GM23338 (cell line): ENCODE measurements at regions not wholly inside any gene's neighbourhood (a gene's known extent, or its start where the extent isn't known, plus 50 kb on each side); places are given as distances from the start of the nearest gene placed in this dataset.

Source experiments
- ATAC-seq: fragments of 200-7000 bp; cut with Tn5 transposase; 3 replicates; pipeline ENCODE4 v1.9.1; 2020
- DNase-seq: peaks from one replicate; pipeline ENCODE4 v3.0.0-alpha.2; 2015; ENCODE audit warnings: low spot score
- H2AFZ ChIP-seq: fragments of 200-600 bp; sonication (generic); 2 replicates; pipeline ENCODE4 v1.8.0; 2016; ENCODE audit warnings: antibody characterized with exemption, mild to moderate bottlenecking, moderate library complexity
- H3F3A ChIP-seq: fragments of 200-600 bp; sonication (generic); replicated peaks from 2 replicates; pipeline ENCODE4 v1.8.0; 2017; ENCODE audit warnings: antibody characterized with exemption, mixed run types, low read depth
- H3K27ac ChIP-seq: fragments of 200-600 bp; sonication (generic); 2 replicates; pipeline ENCODE4 v1.6.1; 2016; ENCODE audit warnings: low read depth
- H3K27me3 ChIP-seq: fragments of 200-600 bp; sonication (generic); 2 replicates; pipeline ENCODE4 v1.8.0; 2016; ENCODE audit warnings: mild to moderate bottlenecking, mixed run types, moderate library complexity; ENCODE audit not compliant: insufficient read depth
- H3K36me3 ChIP-seq: fragments of 200-600 bp; sonication (generic); 2 replicates; pipeline ENCODE4 v1.8.0; 2016; ENCODE audit warnings: mild to moderate bottlenecking; ENCODE audit not compliant: insufficient read depth
- H3K4me1 ChIP-seq: fragments of 200-600 bp; sonication (generic); 2 replicates; pipeline ENCODE4 v1.8.0; 2016; ENCODE audit warnings: mild to moderate bottlenecking, moderate library complexity; ENCODE audit not compliant: insufficient read depth
- H3K4me2 ChIP-seq: fragments of 200-600 bp; sonication (generic); 2 replicates; pipeline ENCODE4 v1.7.1; 2017; ENCODE audit warnings: mixed run types
- H3K4me3 ChIP-seq: fragments of 200-600 bp; sonication (generic); 2 replicates; pipeline ENCODE4 v1.6.1; 2016; ENCODE audit warnings: mixed run types
- H3K79me2 ChIP-seq: fragments of 200-600 bp; sonication (generic); replicated peaks from 2 replicates; pipeline ENCODE4 v1.8.0; 2017; ENCODE audit warnings: mild to moderate bottlenecking; ENCODE audit not compliant: insufficient read depth
- H3K9me2 ChIP-seq: fragments of 200-600 bp; sonication (generic); 2 replicates; pipeline ENCODE4 v1.8.0; 2017; ENCODE audit not compliant: insufficient read depth
- H4K20me1 ChIP-seq: fragments of 200-600 bp; sonication (generic); replicated peaks from 2 replicates; pipeline ENCODE4 v1.8.0; 2017; ENCODE audit warnings: mild to moderate bottlenecking; ENCODE audit not compliant: insufficient read depth
- H3K27ac Mint-ChIP-seq: 2 replicates; pipeline ENCODE4 v1.8.0; 2020; ENCODE audit warnings: inconsistent platforms, mild to moderate bottlenecking, moderate library complexity, mixed read lengths
- H3K27me3 Mint-ChIP-seq: 3 replicates; pipeline ENCODE4 v1.8.0; 2022; ENCODE audit warnings: low read depth, mild to moderate bottlenecking, moderate library complexity, mixed read lengths, inconsistent platforms; ENCODE audit not compliant: insufficient read depth, poor library complexity
- H3K36me3 Mint-ChIP-seq: 3 replicates; pipeline ENCODE4 v1.8.0; 2021; ENCODE audit warnings: low read depth, mild to moderate bottlenecking, inconsistent platforms, moderate library complexity, mixed read lengths
- H3K4me1 Mint-ChIP-seq: 3 replicates; pipeline ENCODE4 v1.8.0; 2020; ENCODE audit warnings: mild to moderate bottlenecking, inconsistent platforms, mixed read lengths
- H3K4me3 Mint-ChIP-seq: 3 replicates; pipeline ENCODE4 v1.8.0; 2021; ENCODE audit warnings: moderate library complexity, mild to moderate bottlenecking, inconsistent platforms, mixed read lengths
- H3K9me3 Mint-ChIP-seq: 3 replicates; pipeline ENCODE4 v1.8.0; 2020; ENCODE audit warnings: moderate library complexity, mild to moderate bottlenecking, inconsistent platforms, mixed read lengths
- CREB1 ChIP-seq: fragments of 250-450 bp; sonication (Bioruptor Pico); IDR thresholded peaks from 2 replicates; pipeline ENCODE4 v1.5.0; 2020; ENCODE audit warnings: low read depth, mild to moderate bottlenecking, moderate library complexity
- ETS1 ChIP-seq: IDR thresholded peaks from 2 replicates; pipeline ENCODE4 v1.6.1; 2016; ENCODE audit warnings: antibody characterized with exemption
- EZH2 ChIP-seq: fragments of 200-600 bp; sonication (generic); IDR thresholded peaks from one replicate; pipeline ENCODE4 v1.8.0; 2017; ENCODE audit warnings: antibody characterized with exemption, mild to moderate bottlenecking, low read depth; ENCODE audit not compliant: unreplicated experiment
- EZH2phosphoT487 ChIP-seq: fragments of 200-600 bp; sonication (generic); IDR thresholded peaks from one replicate; pipeline ENCODE4 v1.8.1; 2018; ENCODE audit warnings: antibody characterized with exemption; ENCODE audit not compliant: unreplicated experiment
- JUNB ChIP-seq: IDR thresholded peaks from one replicate; pipeline ENCODE4 v1.6.1; 2016; ENCODE audit warnings: antibody characterized with exemption; ENCODE audit not compliant: unreplicated experiment
- NANOG ChIP-seq: IDR thresholded peaks from 2 replicates; pipeline ENCODE4 v1.6.1; 2016; ENCODE audit warnings: antibody characterized with exemption, borderline replicate concordance
- POLR2AphosphoS5 ChIP-seq: IDR thresholded peaks from 2 replicates; pipeline ENCODE4 v1.6.1; 2016; ENCODE audit warnings: antibody characterized with exemption, low read depth
- REST ChIP-seq: IDR thresholded peaks from one replicate; pipeline ENCODE4 v1.6.1; 2018; ENCODE audit warnings: antibody characterized with exemption; ENCODE audit not compliant: unreplicated experiment
- STAT1 ChIP-seq: IDR thresholded peaks from one replicate; pipeline ENCODE4 v1.6.1; 2016; ENCODE audit warnings: antibody characterized with exemption; ENCODE audit not compliant: unreplicated experiment
- ZNF114 ChIP-seq: fragments of 250-450 bp; sonication (Bioruptor Pico); IDR thresholded peaks from 2 replicates; pipeline ENCODE4 v1.5.0; 2020; ENCODE audit warnings: mild to moderate bottlenecking, moderate library complexity
- ZNF331 ChIP-seq: fragments of 250-450 bp; sonication (Bioruptor Pico); IDR thresholded peaks from 2 replicates; pipeline ENCODE4 v1.5.0; 2020; ENCODE audit warnings: low read depth, mild to moderate bottlenecking, moderate library complexity
- ZNF462 ChIP-seq: fragments of 250-450 bp; sonication (Bioruptor Pico); IDR thresholded peaks from 2 replicates; pipeline ENCODE4 v1.5.0; 2020; ENCODE audit warnings: mild to moderate bottlenecking, moderate library complexity
- TF ChIP-seq, protein P1 (sequence below), 2 experiments: fragments of 200-600 bp in 1 of 2; sonication (generic) in 1 of 2; conservative IDR thresholded peaks; 2 replicates each; pipeline versions ENCODE4 v1.5.1 to v1.6.1; 2016 to 2017; ENCODE audit warnings: antibody characterized with exemption in 2 of 2, low read depth in 2 of 2, mild to moderate bottlenecking in 2 of 2, moderate library complexity in 1 of 2

DNA sequence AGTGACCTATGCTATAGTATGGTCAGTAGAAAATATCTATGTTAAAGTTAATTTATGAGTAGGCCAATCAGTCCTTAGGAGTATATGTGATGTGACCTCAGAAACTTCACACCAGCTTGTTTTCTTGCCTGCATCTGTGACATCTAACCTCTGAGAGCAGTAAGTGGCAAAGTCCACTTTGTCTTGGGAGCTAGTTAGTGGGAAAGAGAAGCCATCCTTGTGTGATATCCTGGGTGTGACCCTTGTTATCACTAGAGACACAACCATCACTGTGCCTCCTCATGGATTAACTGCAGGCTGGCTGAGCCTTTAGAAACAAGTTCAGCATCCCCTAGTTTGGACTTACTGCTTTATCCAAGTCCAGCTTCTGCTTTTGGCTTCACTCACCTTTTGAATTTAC, 170.6 kb upstream of the STXBP6 start:
- no peaks in the 10 kb centered on the region for H3K4me1 Mint-ChIP-seq
- Histone ChIP-seq H3K36me3 (no peaks in the 10 kb centered on the region), H3K79me2 (no peaks in the 10 kb centered on the region), H4K20me1 (no peaks in the 10 kb centered on the region), H2AFZ (no peak overlapping the region), H3K27me3 (no peaks in the 10 kb centered on the region), H3K4me1 (no peaks in the 10 kb centered on the region), H3K4me2 (no peak overlapping the region), H3K9me2 (no peaks in the 10 kb centered on the region), H3F3A (no peaks in the 10 kb centered on the region), H3K4me3 (no peak overlapping the region), H3K27ac (no peak overlapping the region)
- no peak overlapping the region for H3K27ac Mint-ChIP-seq
- no peaks in the 10 kb centered on the region for H3K36me3 Mint-ChIP-seq
- no peak overlapping the region for H3K4me3 Mint-ChIP-seq
- H3K9me3 Mint-ChIP-seq: no peaks in the 10 kb centered on the region; the same call in 2 of the 3 replicates
- no peak for ATAC-seq
- DNase-seq: no peak
- H3K27me3 Mint-ChIP-seq: no peaks in the 10 kb centered on the region
- TF ChIP-seq ETS1 (no peak), POLR2AphosphoS5 (no peak), REST (no peak), STAT1 (no peak), NANOG (no peak), EZH2 (no peak), EZH2phosphoT487 (no peak), ZNF331 (CRISPR knock-in tag) (no peak), ZNF114 (CRISPR knock-in tag) (no peak), JUNB (no peak), ZNF462 (no peak), CREB1 (CRISPR knock-in tag) (no peak)
- TF ChIP-seq, protein P1, sequence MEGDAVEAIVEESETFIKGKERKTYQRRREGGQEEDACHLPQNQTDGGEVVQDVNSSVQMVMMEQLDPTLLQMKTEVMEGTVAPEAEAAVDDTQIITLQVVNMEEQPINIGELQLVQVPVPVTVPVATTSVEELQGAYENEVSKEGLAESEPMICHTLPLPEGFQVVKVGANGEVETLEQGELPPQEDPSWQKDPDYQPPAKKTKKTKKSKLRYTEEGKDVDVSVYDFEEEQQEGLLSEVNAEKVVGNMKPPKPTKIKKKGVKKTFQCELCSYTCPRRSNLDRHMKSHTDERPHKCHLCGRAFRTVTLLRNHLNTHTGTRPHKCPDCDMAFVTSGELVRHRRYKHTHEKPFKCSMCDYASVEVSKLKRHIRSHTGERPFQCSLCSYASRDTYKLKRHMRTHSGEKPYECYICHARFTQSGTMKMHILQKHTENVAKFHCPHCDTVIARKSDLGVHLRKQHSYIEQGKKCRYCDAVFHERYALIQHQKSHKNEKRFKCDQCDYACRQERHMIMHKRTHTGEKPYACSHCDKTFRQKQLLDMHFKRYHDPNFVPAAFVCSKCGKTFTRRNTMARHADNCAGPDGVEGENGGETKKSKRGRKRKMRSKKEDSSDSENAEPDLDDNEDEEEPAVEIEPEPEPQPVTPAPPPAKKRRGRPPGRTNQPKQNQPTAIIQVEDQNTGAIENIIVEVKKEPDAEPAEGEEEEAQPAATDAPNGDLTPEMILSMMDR (conservative IDR thresholded peaks at IDR 0.05; ENCODE audit: low read depth in 2 of 2): no peak
